SK-N-SH treated with all-trans-retinoic acid at 6 μM for 48 hours (cell line): ENCODE measurements at regions not wholly inside any gene's neighbourhood (a gene's known extent, or its start where the extent isn't known, plus 50 kb on each side); places are given as distances from the start of the nearest gene placed in this dataset.

Experiments
- ATAC-seq: fragments of 200-7000 bp; cut with Tn5 transposase; 3 replicates; pipeline ENCODE4 v1.9.1; 2020; ENCODE audit warnings: mild to moderate bottlenecking, moderate library complexity
- ARNTL ChIP-seq: fragments of 450-650 bp; formaldehyde crosslinking; IDR thresholded peaks from 2 replicates; pipeline ENCODE4 v1.5.0; 2020; ENCODE audit warnings: low read depth, mild to moderate bottlenecking, moderate library complexity, borderline replicate concordance
- CSDC2 ChIP-seq: fragments of 250-450 bp; sonication (Bioruptor Pico); IDR thresholded peaks from 2 replicates; pipeline ENCODE4 v1.5.0; 2020; ENCODE audit warnings: mild to moderate bottlenecking, moderate library complexity
- ISL1 ChIP-seq: fragments of 250-450 bp; sonication (Bioruptor Pico); IDR thresholded peaks from 2 replicates; pipeline ENCODE4 v2.1.2; 2022; ENCODE audit warnings: mild to moderate bottlenecking, moderate library complexity
- OSR1 ChIP-seq: fragments of 250-450 bp; sonication (Bioruptor Pico); IDR thresholded peaks from 2 replicates; pipeline ENCODE4 v1.8.0; 2022; ENCODE audit warnings: moderate library complexity, mild to moderate bottlenecking, inconsistent platforms
- RARB ChIP-seq: fragments of 250-450 bp; sonication (Bioruptor Pico); IDR thresholded peaks from 2 replicates; pipeline ENCODE4 v1.8.0; 2021; ENCODE audit warnings: mild to moderate bottlenecking, moderate library complexity
- SNAI2 ChIP-seq: fragments of 250-450 bp; sonication (Bioruptor Pico); IDR thresholded peaks from 2 replicates; pipeline ENCODE4 v1.5.0; 2020; ENCODE audit warnings: mild to moderate bottlenecking, moderate library complexity
- TCF4 ChIP-seq: fragments of 250-450 bp; sonication (Bioruptor Pico); IDR thresholded peaks from 2 replicates; pipeline ENCODE4 v1.8.0; 2021; ENCODE audit warnings: mild to moderate bottlenecking, moderate library complexity, borderline replicate concordance
- TOX ChIP-seq: fragments of 250-450 bp; sonication (Bioruptor Pico); IDR thresholded peaks from 2 replicates; pipeline ENCODE4 v1.8.0; 2021; ENCODE audit warnings: mild to moderate bottlenecking, moderate library complexity, borderline replicate concordance
- ZFP3 ChIP-seq: fragments of 250-450 bp; sonication (Bioruptor Pico); IDR thresholded peaks from 2 replicates; pipeline ENCODE4 v1.5.0; 2020; ENCODE audit warnings: mild to moderate bottlenecking, moderate library complexity
- ZNF565 ChIP-seq: fragments of 450-650 bp; formaldehyde crosslinking; conservative IDR thresholded peaks from 2 replicates; pipeline ENCODE4 v1.5.0; 2020; ENCODE audit warnings: low read depth, mild to moderate bottlenecking, moderate library complexity
- ZNF70 ChIP-seq: fragments of 450-650 bp; formaldehyde crosslinking; IDR thresholded peaks from 2 replicates; pipeline ENCODE4 v1.5.0; 2020; ENCODE audit warnings: mild to moderate bottlenecking, moderate library complexity
- ZNF8 ChIP-seq: fragments of 450-650 bp; formaldehyde crosslinking; IDR thresholded peaks from 2 replicates; pipeline ENCODE4 v1.5.0; 2020; ENCODE audit warnings: mild to moderate bottlenecking, moderate library complexity
- TF ChIP-seq, protein P1 (sequence below): fragments of 250-450 bp; sonication (Bioruptor Pico); IDR thresholded peaks from 2 replicates; pipeline ENCODE4 v1.8.0; 2021; ENCODE audit warnings: low read depth, mild to moderate bottlenecking, moderate library complexity, borderline replicate concordance
- TF ChIP-seq, protein P2 (sequence below): fragments of 250-450 bp; sonication (Bioruptor Pico); IDR thresholded peaks from 2 replicates; pipeline ENCODE4 v1.5.0; 2020; ENCODE audit warnings: mild to moderate bottlenecking, moderate library complexity
- TF ChIP-seq, protein P3 (sequence below): fragments of 250-450 bp; sonication (Bioruptor Pico); IDR thresholded peaks from 2 replicates; pipeline ENCODE4 v1.5.1; 2020; ENCODE audit warnings: low read depth, mild to moderate bottlenecking, moderate library complexity

DNA sequence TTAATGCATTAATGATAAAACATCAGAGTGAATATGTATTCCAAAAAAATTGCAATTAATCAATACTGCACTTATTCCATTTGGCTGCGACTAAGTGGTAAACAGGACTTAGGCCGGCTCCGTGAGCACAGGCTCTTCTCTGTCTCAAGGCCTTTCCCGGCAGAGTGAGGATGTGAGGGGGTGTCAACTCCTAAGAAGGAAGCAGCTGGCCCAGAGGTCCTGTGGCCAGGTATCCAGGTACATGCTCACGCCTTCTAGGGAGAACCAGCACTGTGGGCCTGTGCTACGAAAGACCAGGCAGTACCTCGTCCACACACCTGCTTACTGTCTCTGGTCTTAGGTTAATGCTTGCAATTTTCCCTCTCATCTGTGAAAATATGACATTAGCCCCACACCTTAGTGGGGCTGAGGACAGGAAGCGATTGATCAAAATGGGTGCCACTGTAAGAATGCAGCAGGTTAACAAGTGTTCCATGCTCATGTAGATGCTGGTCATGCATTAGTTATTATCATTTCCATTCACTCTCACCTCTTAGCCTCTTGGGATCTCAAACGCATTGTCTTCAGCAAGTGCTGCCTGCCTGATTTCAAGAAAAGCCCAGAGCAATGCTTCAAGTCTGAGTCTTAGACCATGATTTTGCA lies 175.3 kb downstream of the ABHD5 start:
- no peak for ATAC-seq
- no peak for TF ChIP-seq RARB
- TF ChIP-seq ZNF70 (CRISPR knock-in tag), result no peak

DNA sequence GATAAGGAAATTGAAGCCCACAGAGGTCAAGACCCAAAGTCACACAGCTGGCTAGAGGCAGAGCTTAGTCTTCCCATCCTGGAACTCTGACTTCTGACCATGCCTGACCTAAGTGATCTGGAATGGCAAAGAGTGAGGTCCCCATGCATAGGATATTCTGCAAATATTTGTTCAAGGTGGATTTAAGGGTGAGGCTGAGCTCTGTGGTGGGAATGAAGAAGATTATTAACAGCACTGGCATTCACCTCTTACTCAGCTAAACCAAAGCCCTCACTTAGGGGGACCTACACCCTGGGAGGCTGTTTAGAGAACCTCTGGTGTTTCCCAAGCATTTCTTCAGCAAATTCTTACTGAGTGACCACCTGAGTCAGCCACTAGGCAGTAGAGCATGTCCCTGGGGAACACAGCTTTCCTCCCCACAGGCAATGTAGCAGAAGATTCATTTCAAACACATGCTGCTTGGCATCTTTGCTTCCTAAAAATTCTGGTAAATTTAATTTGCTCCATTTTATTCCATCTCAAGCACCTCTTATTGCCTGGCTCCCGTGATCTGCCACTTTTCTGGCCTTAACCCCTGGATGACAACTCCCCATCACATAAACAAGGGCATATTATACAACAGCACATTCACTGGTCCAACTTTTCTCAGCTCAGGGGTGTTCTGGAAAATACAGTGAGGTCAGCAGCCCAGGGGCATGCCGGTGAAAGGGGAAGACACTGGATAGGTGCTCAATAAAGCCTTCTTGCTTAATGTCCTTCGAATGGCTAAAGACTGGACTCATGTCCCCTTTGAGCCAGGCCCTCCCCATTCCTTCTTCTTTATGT lies 176.0 kb downstream of the ABHD5 start:
- ATAC-seq, result no peak
- no peak for TF ChIP-seq CSDC2 (CRISPR knock-in tag)
- TF ChIP-seq, protein P1, sequence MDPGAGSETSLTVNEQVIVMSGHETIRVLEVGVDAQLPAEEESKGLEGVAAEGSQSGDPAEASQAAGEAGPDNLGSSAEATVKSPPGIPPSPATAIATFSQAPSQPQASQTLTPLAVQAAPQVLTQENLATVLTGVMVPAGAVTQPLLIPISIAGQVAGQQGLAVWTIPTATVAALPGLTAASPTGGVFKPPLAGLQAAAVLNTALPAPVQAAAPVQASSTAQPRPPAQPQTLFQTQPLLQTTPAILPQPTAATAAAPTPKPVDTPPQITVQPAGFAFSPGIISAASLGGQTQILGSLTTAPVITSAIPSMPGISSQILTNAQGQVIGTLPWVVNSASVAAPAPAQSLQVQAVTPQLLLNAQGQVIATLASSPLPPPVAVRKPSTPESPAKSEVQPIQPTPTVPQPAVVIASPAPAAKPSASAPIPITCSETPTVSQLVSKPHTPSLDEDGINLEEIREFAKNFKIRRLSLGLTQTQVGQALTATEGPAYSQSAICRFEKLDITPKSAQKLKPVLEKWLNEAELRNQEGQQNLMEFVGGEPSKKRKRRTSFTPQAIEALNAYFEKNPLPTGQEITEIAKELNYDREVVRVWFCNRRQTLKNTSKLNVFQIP (CRISPR knock-in tag), result no peak

DNA sequence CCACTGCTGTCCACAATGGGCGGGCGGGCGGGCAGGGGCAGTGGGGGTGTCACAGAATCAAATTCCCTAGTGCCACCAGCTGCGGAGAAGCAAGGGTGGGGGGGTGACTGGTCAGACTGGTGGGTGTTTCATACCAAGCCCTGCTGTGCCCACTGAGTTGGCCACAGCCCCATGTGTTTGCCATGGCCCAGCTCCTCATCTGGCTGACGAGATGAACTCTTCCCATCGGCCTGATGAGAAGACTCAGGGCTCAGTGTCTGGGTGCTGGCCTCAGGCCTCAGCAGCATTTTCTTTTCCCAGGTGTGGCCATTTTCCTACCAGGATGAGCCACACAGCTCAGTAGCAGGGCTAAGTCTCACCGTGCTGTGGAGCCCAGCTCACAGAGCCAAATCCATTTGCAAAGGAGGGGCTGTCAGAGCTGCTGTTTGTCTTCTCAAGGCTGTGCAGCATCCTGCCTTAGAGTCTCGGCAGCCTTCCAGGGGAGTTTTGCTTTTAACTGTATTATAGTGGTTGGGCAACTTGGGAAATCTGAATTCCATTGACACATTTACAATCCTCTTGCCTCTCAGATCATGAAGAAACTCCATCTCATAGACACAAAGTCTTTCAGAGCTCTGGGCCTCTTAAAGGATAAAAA lies 176.8 kb downstream of the ABHD5 start:
- TF ChIP-seq ARNTL (CRISPR knock-in tag) (no peak), TOX (CRISPR knock-in tag) (no peak), ZFP3 (no peak), ZNF565 (CRISPR knock-in tag) (no peak), CSDC2 (CRISPR knock-in tag) (no peak)
- TF ChIP-seq, protein P2, sequence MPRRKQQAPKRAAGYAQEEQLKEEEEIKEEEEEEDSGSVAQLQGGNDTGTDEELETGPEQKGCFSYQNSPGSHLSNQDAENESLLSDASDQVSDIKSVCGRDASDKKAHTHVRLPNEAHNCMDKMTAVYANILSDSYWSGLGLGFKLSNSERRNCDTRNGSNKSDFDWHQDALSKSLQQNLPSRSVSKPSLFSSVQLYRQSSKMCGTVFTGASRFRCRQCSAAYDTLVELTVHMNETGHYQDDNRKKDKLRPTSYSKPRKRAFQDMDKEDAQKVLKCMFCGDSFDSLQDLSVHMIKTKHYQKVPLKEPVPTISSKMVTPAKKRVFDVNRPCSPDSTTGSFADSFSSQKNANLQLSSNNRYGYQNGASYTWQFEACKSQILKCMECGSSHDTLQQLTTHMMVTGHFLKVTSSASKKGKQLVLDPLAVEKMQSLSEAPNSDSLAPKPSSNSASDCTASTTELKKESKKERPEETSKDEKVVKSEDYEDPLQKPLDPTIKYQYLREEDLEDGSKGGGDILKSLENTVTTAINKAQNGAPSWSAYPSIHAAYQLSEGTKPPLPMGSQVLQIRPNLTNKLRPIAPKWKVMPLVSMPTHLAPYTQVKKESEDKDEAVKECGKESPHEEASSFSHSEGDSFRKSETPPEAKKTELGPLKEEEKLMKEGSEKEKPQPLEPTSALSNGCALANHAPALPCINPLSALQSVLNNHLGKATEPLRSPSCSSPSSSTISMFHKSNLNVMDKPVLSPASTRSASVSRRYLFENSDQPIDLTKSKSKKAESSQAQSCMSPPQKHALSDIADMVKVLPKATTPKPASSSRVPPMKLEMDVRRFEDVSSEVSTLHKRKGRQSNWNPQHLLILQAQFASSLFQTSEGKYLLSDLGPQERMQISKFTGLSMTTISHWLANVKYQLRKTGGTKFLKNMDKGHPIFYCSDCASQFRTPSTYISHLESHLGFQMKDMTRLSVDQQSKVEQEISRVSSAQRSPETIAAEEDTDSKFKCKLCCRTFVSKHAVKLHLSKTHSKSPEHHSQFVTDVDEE (CRISPR knock-in tag), result no peak
- TF ChIP-seq, protein P3, sequence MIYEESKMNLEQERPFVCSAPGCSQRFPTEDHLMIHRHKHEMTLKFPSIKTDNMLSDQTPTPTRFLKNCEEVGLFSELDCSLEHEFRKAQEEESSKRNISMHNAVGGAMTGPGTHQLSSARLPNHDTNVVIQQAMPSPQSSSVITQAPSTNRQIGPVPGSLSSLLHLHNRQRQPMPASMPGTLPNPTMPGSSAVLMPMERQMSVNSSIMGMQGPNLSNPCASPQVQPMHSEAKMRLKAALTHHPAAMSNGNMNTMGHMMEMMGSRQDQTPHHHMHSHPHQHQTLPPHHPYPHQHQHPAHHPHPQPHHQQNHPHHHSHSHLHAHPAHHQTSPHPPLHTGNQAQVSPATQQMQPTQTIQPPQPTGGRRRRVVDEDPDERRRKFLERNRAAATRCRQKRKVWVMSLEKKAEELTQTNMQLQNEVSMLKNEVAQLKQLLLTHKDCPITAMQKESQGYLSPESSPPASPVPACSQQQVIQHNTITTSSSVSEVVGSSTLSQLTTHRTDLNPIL (CRISPR knock-in tag), result no peak
- no peak for ATAC-seq

DNA sequence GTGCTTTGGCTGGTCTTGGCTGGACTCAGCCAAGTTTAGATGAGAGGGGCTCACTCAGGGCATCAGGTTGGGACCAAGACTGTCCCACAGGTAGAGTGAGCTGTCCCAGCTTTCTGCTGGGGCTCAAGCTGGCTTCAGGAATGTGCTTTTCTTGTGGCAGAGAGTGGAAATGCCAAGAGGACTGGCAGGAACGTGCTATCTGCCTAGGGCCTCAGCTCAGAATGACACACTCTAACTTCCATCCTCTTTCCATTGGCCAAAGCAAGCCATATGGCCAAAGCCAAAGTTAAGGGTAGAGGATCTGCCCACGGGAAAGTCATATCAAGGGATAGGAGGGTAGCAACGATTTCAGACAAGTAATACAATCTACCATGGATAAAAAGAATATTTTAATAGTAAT lies 178.8 kb downstream of the ABHD5 start:
- no peak for ATAC-seq
- TF ChIP-seq, protein P1 (CRISPR knock-in tag), result no peak
- TF ChIP-seq SNAI2 (CRISPR knock-in tag), result no peak
- no peak for TF ChIP-seq OSR1 (CRISPR knock-in tag)
- TF ChIP-seq ZFP3, result no peak
- no peak for TF ChIP-seq CSDC2 (CRISPR knock-in tag)
- TF ChIP-seq ISL1 (CRISPR knock-in tag), result no peak
- TF ChIP-seq TCF4 (CRISPR knock-in tag), result no peak

DNA sequence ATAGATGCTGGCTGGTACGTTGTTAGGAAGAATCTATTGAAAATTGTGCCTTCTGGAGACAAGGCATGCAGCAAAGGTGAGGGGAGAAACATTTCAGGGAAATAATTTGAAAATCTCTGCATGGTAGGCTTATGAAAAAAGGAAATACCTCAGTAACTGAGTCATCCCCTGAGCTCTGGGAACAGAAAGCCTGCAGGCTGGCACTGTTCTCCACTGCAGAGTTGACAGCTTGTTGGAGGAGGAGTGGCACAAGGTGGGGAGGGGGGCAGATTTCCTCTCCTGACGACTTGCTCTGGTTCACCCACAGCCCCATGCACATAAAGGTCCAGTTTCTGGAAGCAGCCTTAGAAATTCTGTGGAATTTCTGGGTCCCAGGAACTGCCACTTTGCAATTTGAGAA lies 179.4 kb downstream of the ABHD5 start:
- ATAC-seq, result peak; percentile 78
- TF ChIP-seq ZNF8 (CRISPR knock-in tag) (peak; percentile 71; the same call in 1 of the 2 replicates), ISL1 (CRISPR knock-in tag) (no peak; the same call in 1 of the 2 replicates)
- TF ChIP-seq, all 23 proteins: peak for 1
